Psoas muscle (tissue), 7 donors: ENCODE measurements at regions not wholly inside any gene's neighbourhood (a gene's known extent, or its start where the extent isn't known, plus 50 kb on each side); places are given as distances from the start of the nearest gene placed in this dataset.

Experiments used
- ATAC-seq, 4 donors: fragments of 200-7000 bp; cut with Tn5 transposase; one replicate each; pipeline ENCODE4 v1.9.1; 2020; ENCODE audit warnings: moderate library complexity in 3 of 4, mild to moderate bottlenecking in 2 of 4
- DNase-seq, 2 donors: peaks; one replicate each; pipeline ENCODE4 v3.0.0-alpha.2; 2020
- H3K27ac ChIP-seq: fragments of 200-600 bp; one replicate; pipeline ENCODE4 v1.8.0; 2022
- H3K27me3 ChIP-seq, 3 donors: fragments of 200-600 bp in 1 of 3; one replicate each; pipeline versions ENCODE4 v1.6.1 to v1.8.0; 2013 to 2022; ENCODE audit warnings: low read length in 2 of 3, mild to moderate bottlenecking in 2 of 3, moderate library complexity in 1 of 3; ENCODE audit not compliant: insufficient read depth in 3 of 3
- H3K36me3 ChIP-seq, 2 donors: fragments of 200-600 bp in 1 of 2; one replicate each; pipeline versions ENCODE4 v1.6.1 to v1.8.0; 2013 to 2022; ENCODE audit warnings: low read depth in 1 of 2, mild to moderate bottlenecking in 1 of 2, moderate library complexity in 1 of 2; ENCODE audit not compliant: insufficient read depth in 1 of 2
- H3K4me1 ChIP-seq: fragments of 200-600 bp; one replicate; pipeline ENCODE4 v1.8.0; 2022
- H3K4me3 ChIP-seq: fragments of 200-600 bp; one replicate; pipeline ENCODE4 v1.8.0; 2022; ENCODE audit warnings: mild to moderate bottlenecking
- H3K9me3 ChIP-seq: fragments of 200-600 bp; one replicate; pipeline ENCODE4 v1.8.0; 2022
- CTCF ChIP-seq: fragments of 200-600 bp; IDR thresholded peaks from one replicate; pipeline ENCODE4 v1.8.0; 2022; ENCODE audit warnings: antibody characterized with exemption
- WGBS, 3 donors: extraction: QIAGEN DNeasy Blood & Tissue Kit; methylation state at CpG; one replicate each; pipeline versions ENCODE4 v1.1.6 to v1.1.7; 2013; 5-methylcytosine and 5-hydroxymethylcytosine counted together
- intact Hi-C, 2 donors: fragments of 100-400 bp; cut with DNase I; formaldehyde crosslinking; loops; one replicate each; pipeline versions ENCODE4 v1.11.0 to v1.14.2; 2022
- donor health status: healthy with polysubstance abuse.
- donor health status: DM: no; HTN: no; CAD: no; lungs with moderate emphysema.
- donor health status: Bipolar disorder and iron deficiency.
- donor health status: healthy.
- donor health status: DM: yes; HTN: yes; CAD: no.
- donor health status: DM: no; HTN: no; CAD: no.
- donor health status: DM: yes; HTN: yes; CAD: no.

GRCh38 chr4:53900271-53900649, 164.1 kb downstream of the CHIC2 start:
- ATAC-seq, result no peak
- intact Hi-C loops, result loop anchor here (5.0 to 10.0 kb wide), 4 partner anchors 195 to 883 kb away; no protein-coding TSS in a partner anchor
- Histone ChIP-seq H3K9me3 (no peaks in the 10 kb centered on the region), H3K27me3 (peaks cover 0 to 5% (median 0%) of the 10 kb centered on the region in 3 donors), H3K4me1 (no peaks in the 10 kb centered on the region), H3K36me3 (no peaks in the 10 kb centered on the region), H3K4me3 (no peak overlapping the region), H3K27ac (no peak overlapping the region)
- DNase-seq, result no peak
- no peak for TF ChIP-seq CTCF
- WGBS, 3 donors, result 31 to 48% (median 31%) methylated on average over 3 of the region's 3 CpGs

- Histone ChIP-seq H3K27ac (no peak overlapping the region), H3K36me3 (no peaks in the 10 kb centered on the region), H3K9me3 (no peaks in the 10 kb centered on the region), H3K4me3 (no peak overlapping the region), H3K27me3 (peaks cover 0 to 5% (median 0%) of the 10 kb centered on the region in 3 donors), H3K4me1 (no peaks in the 10 kb centered on the region)
- no peak for TF ChIP-seq CTCF
- peak in 1 of 4 donors; percentile 50 for ATAC-seq
- WGBS, 3 donors, result 7 to 13% (median 9%) methylated on average over 9 of the region's 9 CpGs
- intact Hi-C loops, result loop anchor here (5.0 to 10.0 kb wide), 4 partner anchors 195 to 882 kb away; no protein-coding TSS in a partner anchor
- no peak for DNase-seq
These were observed 164.7 kb downstream of the CHIC2 start for GRCh38 chr4:53899586-53900270.

DNA sequence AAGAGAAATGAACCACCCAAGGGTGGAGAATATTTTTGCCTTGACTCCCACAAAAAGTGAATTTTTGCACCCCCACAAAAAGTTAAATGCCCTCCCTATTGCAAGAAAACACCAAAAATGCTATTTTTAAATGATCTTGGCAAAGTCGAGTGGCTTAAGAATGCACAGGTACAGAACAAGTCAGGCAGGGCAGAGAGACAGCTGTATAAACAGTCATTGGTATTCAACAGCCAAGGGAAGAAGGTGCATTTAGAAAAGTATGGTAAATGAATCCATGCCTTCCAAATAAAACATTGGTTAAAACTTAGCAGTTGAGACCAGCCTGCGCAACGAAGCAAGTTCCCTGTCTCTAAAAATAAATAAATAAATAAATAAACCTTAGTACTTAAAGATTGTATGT, 169.3 kb downstream of the CHIC2 start:
- H3K27me3 ChIP-seq, result no peaks in the 10 kb centered on the region
- no peak for DNase-seq
- intact Hi-C loops, result no loop called here
- H3K4me1 ChIP-seq, result no peaks in the 10 kb centered on the region
- no peak for TF ChIP-seq CTCF
- ATAC-seq, result no peak
- no peak overlapping the region for H3K4me3 ChIP-seq
- no peaks in the 10 kb centered on the region for H3K9me3 ChIP-seq
- no peaks in the 10 kb centered on the region for H3K36me3 ChIP-seq
- WGBS, 3 donors, result 77 to 85% (median 84%) methylated on average over 3 of the region's 3 CpGs
- H3K27ac ChIP-seq, result no peak overlapping the region

GRCh38 chr4:53890461-53890860, 173.9 kb downstream of the CHIC2 start:
- H3K36me3 ChIP-seq, result no peaks in the 10 kb centered on the region
- no peak overlapping the region for H3K27ac ChIP-seq
- H3K4me3 ChIP-seq, result no peak overlapping the region
- no peaks in the 10 kb centered on the region for H3K27me3 ChIP-seq
- H3K4me1 ChIP-seq, result no peaks in the 10 kb centered on the region
- no peak for DNase-seq
- intact Hi-C loops, result no loop called here
- ATAC-seq, result no peak
- 41 to 56% (median 47%) methylated on average over 4 of the region's 4 CpGs for WGBS, 3 donors
- TF ChIP-seq CTCF, result no peak
- H3K9me3 ChIP-seq, result no peaks in the 10 kb centered on the region
